Kidney epithelial cell (primary cell): ENCODE measurements at regions not wholly inside any gene's neighbourhood (a gene's known extent, or its start where the extent isn't known, plus 50 kb on each side); places are given as distances from the start of the nearest gene placed in this dataset.

Source experiments
- DNase-seq: peaks from one replicate; pipeline ENCODE4 v3.0.0-alpha.2; 2010; ENCODE audit warnings: low read depth
- H3K27me3 ChIP-seq: 2 replicates; pipeline ENCODE4 v1.6.0; 2011; ENCODE audit warnings: low read length; ENCODE audit not compliant: control insufficient read depth, insufficient read depth
- H3K36me3 ChIP-seq: 2 replicates; pipeline ENCODE4 v1.5.1; 2011; ENCODE audit warnings: low read length; ENCODE audit not compliant: control insufficient read depth, insufficient read depth
- H3K4me3 ChIP-seq: 2 replicates; pipeline ENCODE4 v1.5.1; 2011; ENCODE audit warnings: low read depth, mild to moderate bottlenecking, control low read depth, low read length
- CTCF ChIP-seq: IDR thresholded peaks from 2 replicates; pipeline ENCODE4 v1.5.1; 2011; ENCODE audit warnings: mild to moderate bottlenecking, moderate library complexity, low read length, control low read depth, inconsistent platforms; ENCODE audit not compliant: insufficient read depth, poor library complexity, severe bottlenecking

DNA sequence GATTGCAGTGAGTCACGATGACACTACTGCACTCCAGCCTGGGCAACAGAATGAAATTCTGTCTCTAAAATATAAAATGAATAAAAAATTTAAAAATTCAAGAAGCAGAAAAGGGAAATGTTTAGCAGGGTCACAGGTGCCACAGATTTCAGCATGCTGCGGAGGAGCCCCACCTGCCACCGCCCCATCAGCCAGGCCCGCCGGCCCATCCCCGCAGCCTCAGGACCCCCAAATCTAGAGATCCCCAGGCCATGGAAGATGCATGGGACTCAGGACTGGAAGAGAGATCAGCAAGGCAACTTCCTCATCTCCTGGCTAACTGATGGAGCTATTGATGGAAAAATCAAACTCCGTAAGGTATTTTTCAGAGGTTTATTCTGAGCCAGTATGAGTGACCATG, 208.2 kb downstream of the UQCRFS1 start:
- no peak for DNase-seq
- no peak for TF ChIP-seq CTCF
- Histone ChIP-seq H3K4me3 (no peak overlapping the region), H3K36me3 (no peaks in the 10 kb centered on the region), H3K27me3 (no peaks in the 10 kb centered on the region)

DNA sequence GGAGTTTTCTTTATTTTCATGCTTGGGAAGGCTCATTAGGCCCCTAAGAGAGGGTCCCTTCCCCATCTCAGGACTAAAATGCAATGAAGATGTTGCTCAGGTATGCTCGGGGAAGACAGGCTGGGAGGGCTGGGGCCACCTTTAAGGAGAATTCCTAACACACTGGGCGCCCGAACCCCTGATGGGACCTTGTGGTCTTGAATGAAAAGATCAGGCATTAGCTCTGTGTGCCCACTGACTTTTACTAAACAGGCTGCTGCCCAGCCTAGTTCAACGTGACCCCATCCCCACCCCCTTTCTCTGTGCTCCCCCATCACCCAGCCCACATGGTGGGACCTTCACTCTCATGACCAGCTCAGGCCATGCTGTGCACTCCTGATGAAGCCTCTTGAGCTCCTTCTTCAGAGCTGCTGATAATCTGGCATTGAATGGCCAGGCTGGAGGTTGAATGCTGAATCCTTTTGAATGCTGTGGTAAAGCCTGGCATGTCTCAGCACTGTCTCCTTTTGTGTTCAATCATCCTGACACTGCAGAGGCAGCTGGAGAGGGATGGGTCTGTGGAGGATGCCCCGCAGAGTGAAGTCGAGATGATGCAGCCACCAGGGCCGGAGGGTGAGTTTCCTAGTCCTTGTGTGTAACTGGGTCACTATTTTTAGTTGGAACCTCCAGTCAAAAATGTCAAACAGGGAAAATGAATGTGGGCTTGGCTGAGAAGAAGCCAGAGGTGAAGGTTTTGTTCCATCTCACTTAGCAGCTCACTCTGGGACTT, 209.1 kb downstream of the UQCRFS1 start:
- TF ChIP-seq CTCF, result no peak
- no peak for DNase-seq
- H3K4me3 ChIP-seq, result no peak overlapping the region
- no peaks in the 10 kb centered on the region for H3K36me3 ChIP-seq
- H3K27me3 ChIP-seq, result no peaks in the 10 kb centered on the region

DNA sequence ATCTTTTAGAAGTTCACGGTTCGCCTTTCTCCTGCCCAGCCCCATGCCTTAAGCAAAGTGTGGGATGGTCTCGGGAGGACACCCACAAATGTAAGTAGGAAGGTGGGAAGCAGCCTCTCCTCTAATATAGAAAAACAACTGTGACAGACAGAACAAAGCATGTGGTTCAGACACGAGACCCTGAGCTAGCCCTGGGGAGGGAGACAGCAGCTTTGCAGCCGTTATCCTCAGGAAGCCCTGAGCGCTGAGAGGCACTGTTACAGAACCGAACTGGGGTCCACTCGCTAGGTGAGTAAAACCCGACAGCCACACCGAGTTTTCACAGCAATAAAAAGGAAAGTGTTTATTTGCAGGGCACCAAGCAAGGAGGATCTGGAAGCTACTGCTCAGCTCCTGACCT, 210.6 kb downstream of the UQCRFS1 start:
- no peak for DNase-seq
- Histone ChIP-seq H3K36me3 (no peaks in the 10 kb centered on the region), H3K4me3 (no peak overlapping the region), H3K27me3 (no peaks in the 10 kb centered on the region)
- TF ChIP-seq CTCF, result no peak

- no peaks in the 10 kb centered on the region for H3K27me3 ChIP-seq
- no peak for DNase-seq
- TF ChIP-seq CTCF, result no peak
- no peak overlapping the region for H3K4me3 ChIP-seq
- H3K36me3 ChIP-seq, result no peaks in the 10 kb centered on the region
Observed at GRCh38 chr19:29001597-29002245, 211.2 kb downstream of the UQCRFS1 start.

GRCh38 chr19:29001141-29001581, 211.8 kb downstream of the UQCRFS1 start:
- DNase-seq, result no peak
- TF ChIP-seq CTCF, result no peak
- no peaks in the 10 kb centered on the region for H3K27me3 ChIP-seq
- no peak overlapping the region for H3K4me3 ChIP-seq
- H3K36me3 ChIP-seq, result no peaks in the 10 kb centered on the region
